K562 (cell line): ENCODE measurements at regions not wholly inside any gene's neighbourhood (a gene's known extent, or its start where the extent isn't known, plus 50 kb on each side); places are given as distances from the start of the nearest gene placed in this dataset.

Experiments
- CCAR2 ChIP-seq: fragments of 200-400 bp; formaldehyde crosslinking; IDR thresholded peaks from 2 replicates; pipeline ENCODE4 v1.6.1; 2017; ENCODE audit warnings: mild to moderate bottlenecking, low read depth, low read length
- FOS ChIP-seq: IDR thresholded peaks from 3 replicates; pipeline ENCODE4 v1.6.1; 2011; ENCODE audit not compliant: insufficient read length; ENCODE audit errors: extremely low read depth
- RBM15 ChIP-seq: fragments of 200-400 bp; formaldehyde crosslinking; IDR thresholded peaks from 2 replicates; pipeline ENCODE4 v1.6.1; 2018; ENCODE audit warnings: mild to moderate bottlenecking, low read length, moderate library complexity; ENCODE audit not compliant: insufficient read depth
- SMAD1 ChIP-seq: fragments of 150-350 bp; IDR thresholded peaks from 2 replicates; pipeline ENCODE4 v1.6.1; 2014; ENCODE audit warnings: low read length, low read depth; ENCODE audit not compliant: partially characterized antibody
- ZBTB1 ChIP-seq: sonication (generic); formaldehyde crosslinking; IDR thresholded peaks from 2 replicates; pipeline ENCODE4 v1.8.1; 2023; ENCODE audit warnings: missing genetic modification reagents, low read depth, mild to moderate bottlenecking, borderline replicate concordance
- TF ChIP-seq, protein P1 (sequence below): sonication (generic); formaldehyde crosslinking; IDR thresholded peaks from 2 replicates; pipeline ENCODE4 v1.4.0; 2020; ENCODE audit warnings: mild to moderate bottlenecking, missing genetic modification reagents
- TF ChIP-seq, protein P2 (sequence below): sonication (generic); formaldehyde crosslinking; IDR thresholded peaks from 2 replicates; pipeline ENCODE4 v1.8.0; 2022; ENCODE audit warnings: mild to moderate bottlenecking, missing genetic modification reagents
- TF ChIP-seq, protein P3 (sequence below), 2 experiments: fragments of 450-650 bp in 1 of 2; IDR thresholded peaks; 2 replicates each; pipeline ENCODE4 v1.6.1; 2011 to 2017; ENCODE audit warnings: low read depth in 2 of 2, antibody characterized with exemption in 1 of 2, borderline replicate concordance in 1 of 2, low read length in 1 of 2, mild to moderate bottlenecking in 1 of 2, mixed read lengths in 1 of 2; ENCODE audit not compliant: control insufficient read depth in 1 of 2
- TF ChIP-seq, protein P4 (sequence below): sonication (generic); formaldehyde crosslinking; IDR thresholded peaks from 2 replicates; pipeline ENCODE4 v1.8.0; 2023; ENCODE audit warnings: missing genetic modification reagents, mild to moderate bottlenecking, borderline replicate concordance

DNA sequence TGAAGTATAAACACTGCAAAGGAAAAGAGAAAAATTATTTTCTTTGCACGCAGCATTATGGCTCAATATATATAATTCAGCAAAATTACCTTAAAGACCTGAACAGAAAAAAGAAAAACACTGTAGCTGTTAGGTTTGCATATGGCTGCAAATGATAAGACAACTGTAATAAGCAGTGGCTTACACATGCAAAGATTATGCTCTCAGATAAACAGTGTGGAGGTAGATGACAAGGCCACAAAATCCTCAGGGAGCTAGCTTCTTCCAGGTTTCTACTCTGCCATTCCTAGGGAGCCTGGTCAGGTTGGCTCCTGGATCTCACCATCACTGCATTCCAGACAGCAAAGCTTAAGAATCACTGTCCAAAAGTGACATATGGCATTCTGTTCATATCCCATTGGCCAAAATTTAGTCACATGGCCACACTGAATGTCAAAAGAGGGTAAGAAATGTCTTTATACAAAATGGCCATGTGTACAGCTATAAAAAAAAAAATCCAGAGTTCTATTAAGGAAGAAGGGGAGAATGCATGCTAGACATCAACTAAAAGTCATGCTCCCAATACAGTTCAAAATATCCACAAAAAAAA lies 195.2 kb upstream of the SLC7A11 start (continued):
- TF ChIP-seq CCAR2 = no peak
- no peak for TF ChIP-seq ZBTB1 (CRISPR knock-in tag)
- TF ChIP-seq, protein P1, sequence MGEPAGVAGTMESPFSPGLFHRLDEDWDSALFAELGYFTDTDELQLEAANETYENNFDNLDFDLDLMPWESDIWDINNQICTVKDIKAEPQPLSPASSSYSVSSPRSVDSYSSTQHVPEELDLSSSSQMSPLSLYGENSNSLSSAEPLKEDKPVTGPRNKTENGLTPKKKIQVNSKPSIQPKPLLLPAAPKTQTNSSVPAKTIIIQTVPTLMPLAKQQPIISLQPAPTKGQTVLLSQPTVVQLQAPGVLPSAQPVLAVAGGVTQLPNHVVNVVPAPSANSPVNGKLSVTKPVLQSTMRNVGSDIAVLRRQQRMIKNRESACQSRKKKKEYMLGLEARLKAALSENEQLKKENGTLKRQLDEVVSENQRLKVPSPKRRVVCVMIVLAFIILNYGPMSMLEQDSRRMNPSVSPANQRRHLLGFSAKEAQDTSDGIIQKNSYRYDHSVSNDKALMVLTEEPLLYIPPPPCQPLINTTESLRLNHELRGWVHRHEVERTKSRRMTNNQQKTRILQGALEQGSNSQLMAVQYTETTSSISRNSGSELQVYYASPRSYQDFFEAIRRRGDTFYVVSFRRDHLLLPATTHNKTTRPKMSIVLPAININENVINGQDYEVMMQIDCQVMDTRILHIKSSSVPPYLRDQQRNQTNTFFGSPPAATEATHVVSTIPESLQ (CRISPR knock-in tag) = no peak
- no peak for TF ChIP-seq SMAD1
- TF ChIP-seq, protein P2, sequence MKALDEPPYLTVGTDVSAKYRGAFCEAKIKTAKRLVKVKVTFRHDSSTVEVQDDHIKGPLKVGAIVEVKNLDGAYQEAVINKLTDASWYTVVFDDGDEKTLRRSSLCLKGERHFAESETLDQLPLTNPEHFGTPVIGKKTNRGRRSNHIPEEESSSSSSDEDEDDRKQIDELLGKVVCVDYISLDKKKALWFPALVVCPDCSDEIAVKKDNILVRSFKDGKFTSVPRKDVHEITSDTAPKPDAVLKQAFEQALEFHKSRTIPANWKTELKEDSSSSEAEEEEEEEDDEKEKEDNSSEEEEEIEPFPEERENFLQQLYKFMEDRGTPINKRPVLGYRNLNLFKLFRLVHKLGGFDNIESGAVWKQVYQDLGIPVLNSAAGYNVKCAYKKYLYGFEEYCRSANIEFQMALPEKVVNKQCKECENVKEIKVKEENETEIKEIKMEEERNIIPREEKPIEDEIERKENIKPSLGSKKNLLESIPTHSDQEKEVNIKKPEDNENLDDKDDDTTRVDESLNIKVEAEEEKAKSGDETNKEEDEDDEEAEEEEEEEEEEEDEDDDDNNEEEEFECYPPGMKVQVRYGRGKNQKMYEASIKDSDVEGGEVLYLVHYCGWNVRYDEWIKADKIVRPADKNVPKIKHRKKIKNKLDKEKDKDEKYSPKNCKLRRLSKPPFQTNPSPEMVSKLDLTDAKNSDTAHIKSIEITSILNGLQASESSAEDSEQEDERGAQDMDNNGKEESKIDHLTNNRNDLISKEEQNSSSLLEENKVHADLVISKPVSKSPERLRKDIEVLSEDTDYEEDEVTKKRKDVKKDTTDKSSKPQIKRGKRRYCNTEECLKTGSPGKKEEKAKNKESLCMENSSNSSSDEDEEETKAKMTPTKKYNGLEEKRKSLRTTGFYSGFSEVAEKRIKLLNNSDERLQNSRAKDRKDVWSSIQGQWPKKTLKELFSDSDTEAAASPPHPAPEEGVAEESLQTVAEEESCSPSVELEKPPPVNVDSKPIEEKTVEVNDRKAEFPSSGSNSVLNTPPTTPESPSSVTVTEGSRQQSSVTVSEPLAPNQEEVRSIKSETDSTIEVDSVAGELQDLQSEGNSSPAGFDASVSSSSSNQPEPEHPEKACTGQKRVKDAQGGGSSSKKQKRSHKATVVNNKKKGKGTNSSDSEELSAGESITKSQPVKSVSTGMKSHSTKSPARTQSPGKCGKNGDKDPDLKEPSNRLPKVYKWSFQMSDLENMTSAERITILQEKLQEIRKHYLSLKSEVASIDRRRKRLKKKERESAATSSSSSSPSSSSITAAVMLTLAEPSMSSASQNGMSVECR (CRISPR knock-in tag) = no peak
- no peak for TF ChIP-seq RBM15
- no peak for TF ChIP-seq FOS
- TF ChIP-seq, protein P3, sequence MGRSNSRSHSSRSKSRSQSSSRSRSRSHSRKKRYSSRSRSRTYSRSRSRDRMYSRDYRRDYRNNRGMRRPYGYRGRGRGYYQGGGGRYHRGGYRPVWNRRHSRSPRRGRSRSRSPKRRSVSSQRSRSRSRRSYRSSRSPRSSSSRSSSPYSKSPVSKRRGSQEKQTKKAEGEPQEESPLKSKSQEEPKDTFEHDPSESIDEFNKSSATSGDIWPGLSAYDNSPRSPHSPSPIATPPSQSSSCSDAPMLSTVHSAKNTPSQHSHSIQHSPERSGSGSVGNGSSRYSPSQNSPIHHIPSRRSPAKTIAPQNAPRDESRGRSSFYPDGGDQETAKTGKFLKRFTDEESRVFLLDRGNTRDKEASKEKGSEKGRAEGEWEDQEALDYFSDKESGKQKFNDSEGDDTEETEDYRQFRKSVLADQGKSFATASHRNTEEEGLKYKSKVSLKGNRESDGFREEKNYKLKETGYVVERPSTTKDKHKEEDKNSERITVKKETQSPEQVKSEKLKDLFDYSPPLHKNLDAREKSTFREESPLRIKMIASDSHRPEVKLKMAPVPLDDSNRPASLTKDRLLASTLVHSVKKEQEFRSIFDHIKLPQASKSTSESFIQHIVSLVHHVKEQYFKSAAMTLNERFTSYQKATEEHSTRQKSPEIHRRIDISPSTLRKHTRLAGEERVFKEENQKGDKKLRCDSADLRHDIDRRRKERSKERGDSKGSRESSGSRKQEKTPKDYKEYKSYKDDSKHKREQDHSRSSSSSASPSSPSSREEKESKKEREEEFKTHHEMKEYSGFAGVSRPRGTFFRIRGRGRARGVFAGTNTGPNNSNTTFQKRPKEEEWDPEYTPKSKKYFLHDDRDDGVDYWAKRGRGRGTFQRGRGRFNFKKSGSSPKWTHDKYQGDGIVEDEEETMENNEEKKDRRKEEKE (IDR thresholded peaks at IDR 0.05; ENCODE audit: borderline replicate concordance in 1 of 2, control insufficient read depth in 1 of 2, low read depth in 2 of 2, low read length in 1 of 2) = no peak
- TF ChIP-seq, protein P4, sequence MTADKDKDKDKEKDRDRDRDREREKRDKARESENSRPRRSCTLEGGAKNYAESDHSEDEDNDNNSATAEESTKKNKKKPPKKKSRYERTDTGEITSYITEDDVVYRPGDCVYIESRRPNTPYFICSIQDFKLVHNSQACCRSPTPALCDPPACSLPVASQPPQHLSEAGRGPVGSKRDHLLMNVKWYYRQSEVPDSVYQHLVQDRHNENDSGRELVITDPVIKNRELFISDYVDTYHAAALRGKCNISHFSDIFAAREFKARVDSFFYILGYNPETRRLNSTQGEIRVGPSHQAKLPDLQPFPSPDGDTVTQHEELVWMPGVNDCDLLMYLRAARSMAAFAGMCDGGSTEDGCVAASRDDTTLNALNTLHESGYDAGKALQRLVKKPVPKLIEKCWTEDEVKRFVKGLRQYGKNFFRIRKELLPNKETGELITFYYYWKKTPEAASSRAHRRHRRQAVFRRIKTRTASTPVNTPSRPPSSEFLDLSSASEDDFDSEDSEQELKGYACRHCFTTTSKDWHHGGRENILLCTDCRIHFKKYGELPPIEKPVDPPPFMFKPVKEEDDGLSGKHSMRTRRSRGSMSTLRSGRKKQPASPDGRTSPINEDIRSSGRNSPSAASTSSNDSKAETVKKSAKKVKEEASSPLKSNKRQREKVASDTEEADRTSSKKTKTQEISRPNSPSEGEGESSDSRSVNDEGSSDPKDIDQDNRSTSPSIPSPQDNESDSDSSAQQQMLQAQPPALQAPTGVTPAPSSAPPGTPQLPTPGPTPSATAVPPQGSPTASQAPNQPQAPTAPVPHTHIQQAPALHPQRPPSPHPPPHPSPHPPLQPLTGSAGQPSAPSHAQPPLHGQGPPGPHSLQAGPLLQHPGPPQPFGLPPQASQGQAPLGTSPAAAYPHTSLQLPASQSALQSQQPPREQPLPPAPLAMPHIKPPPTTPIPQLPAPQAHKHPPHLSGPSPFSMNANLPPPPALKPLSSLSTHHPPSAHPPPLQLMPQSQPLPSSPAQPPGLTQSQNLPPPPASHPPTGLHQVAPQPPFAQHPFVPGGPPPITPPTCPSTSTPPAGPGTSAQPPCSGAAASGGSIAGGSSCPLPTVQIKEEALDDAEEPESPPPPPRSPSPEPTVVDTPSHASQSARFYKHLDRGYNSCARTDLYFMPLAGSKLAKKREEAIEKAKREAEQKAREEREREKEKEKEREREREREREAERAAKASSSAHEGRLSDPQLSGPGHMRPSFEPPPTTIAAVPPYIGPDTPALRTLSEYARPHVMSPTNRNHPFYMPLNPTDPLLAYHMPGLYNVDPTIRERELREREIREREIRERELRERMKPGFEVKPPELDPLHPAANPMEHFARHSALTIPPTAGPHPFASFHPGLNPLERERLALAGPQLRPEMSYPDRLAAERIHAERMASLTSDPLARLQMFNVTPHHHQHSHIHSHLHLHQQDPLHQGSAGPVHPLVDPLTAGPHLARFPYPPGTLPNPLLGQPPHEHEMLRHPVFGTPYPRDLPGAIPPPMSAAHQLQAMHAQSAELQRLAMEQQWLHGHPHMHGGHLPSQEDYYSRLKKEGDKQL (CRISPR knock-in tag) = no peak
